Neural cell (in vitro differentiated cells): ENCODE measurements at regions not wholly inside any gene's neighbourhood (a gene's known extent, or its start where the extent isn't known, plus 50 kb on each side); places are given as distances from the start of the nearest gene placed in this dataset.

ENCODE experiments used
- H2AFZ ChIP-seq: fragments of 200-600, 300-800 bp; sonication (generic), shearing (Covaris generic); 2 replicates; pipeline ENCODE4 v1.6.0; 2014; ENCODE audit warnings: low read depth, mild to moderate bottlenecking, antibody characterized with exemption, low read length, moderate library complexity
- H3F3A ChIP-seq: fragments of 200-600 bp; shearing (Covaris generic); 2 replicates; pipeline ENCODE4 v1.6.1; 2016; ENCODE audit warnings: mild to moderate bottlenecking, moderate library complexity, mixed read lengths, antibody characterized with exemption, low read length; ENCODE audit not compliant: insufficient read depth, poor library complexity, severe bottlenecking
- H3K27ac ChIP-seq: fragments of 200-600, 300-800 bp; sonication (generic), shearing (Covaris generic); 2 replicates; pipeline ENCODE4 v1.5.1; 2014; ENCODE audit warnings: mild to moderate bottlenecking, low read length, moderate library complexity
- H3K27me3 ChIP-seq: fragments of 300-800, 200-600 bp; sonication (generic), shearing (Covaris generic); 2 replicates; pipeline ENCODE4 v1.6.0; 2014; ENCODE audit warnings: mild to moderate bottlenecking, low read depth, low read length, moderate library complexity; ENCODE audit not compliant: insufficient read depth
- H3K36me3 ChIP-seq: fragments of 300-800, 200-600 bp; sonication (generic), shearing (Covaris generic); 2 replicates; pipeline ENCODE4 v1.5.1; 2014; ENCODE audit warnings: mild to moderate bottlenecking, antibody characterized with exemption, low read length, moderate library complexity; ENCODE audit not compliant: insufficient read depth
- H3K4me2 ChIP-seq: fragments of 300-800, 200-600 bp; sonication (generic), shearing (Covaris generic); 2 replicates; pipeline ENCODE4 v1.6.0; 2014; ENCODE audit warnings: mild to moderate bottlenecking, low read length
- H3K4me3 ChIP-seq: fragments of 300-800, 200-600 bp; sonication (generic), shearing (Covaris generic); 2 replicates; pipeline ENCODE4 v1.5.1; 2014; ENCODE audit warnings: mild to moderate bottlenecking, low read length, moderate library complexity
- H3K79me2 ChIP-seq: fragments of 200-600 bp; shearing (Covaris generic); replicated peaks from 2 replicates; pipeline ENCODE4 v1.6.0; 2014; ENCODE audit warnings: mild to moderate bottlenecking, low read length, moderate library complexity; ENCODE audit not compliant: insufficient read depth
- H3K9ac ChIP-seq: fragments of 300-800, 200-600 bp; sonication (generic), shearing (Covaris generic); 2 replicates; pipeline ENCODE4 v1.6.1; 2016; ENCODE audit warnings: mild to moderate bottlenecking, low read length, mixed read lengths
- H3K9me2 ChIP-seq: fragments of 200-600 bp; shearing (Covaris generic); 2 replicates; pipeline ENCODE4 v1.6.1; 2016; ENCODE audit warnings: mild to moderate bottlenecking, low read length, mixed read lengths; ENCODE audit not compliant: insufficient read depth
- H3K9me3 ChIP-seq: fragments of 200-600, 300-800 bp; sonication (generic), shearing (Covaris generic); 2 replicates; pipeline ENCODE4 v1.6.1; 2016; ENCODE audit warnings: mild to moderate bottlenecking, mixed run types, low read length, moderate library complexity, mixed read lengths
- H4K20me1 ChIP-seq: fragments of 200-600 bp; shearing (Covaris generic); 2 replicates; pipeline ENCODE4 v1.6.1; 2016; ENCODE audit warnings: mild to moderate bottlenecking, mixed run types; ENCODE audit not compliant: insufficient read depth
- EP300 ChIP-seq: fragments of 450-650 bp; conservative IDR thresholded peaks from 2 replicates; pipeline ENCODE4 v1.6.1; 2014; ENCODE audit warnings: antibody characterized with exemption, mild to moderate bottlenecking, moderate library complexity; ENCODE audit not compliant: poor library complexity, severe bottlenecking
- EZH2 ChIP-seq: fragments of 200-600, 300-800 bp; shearing (Covaris generic), sonication (generic); IDR thresholded peaks from 2 replicates; pipeline ENCODE4 v1.6.1; 2014; ENCODE audit warnings: antibody characterized with exemption, low read length, borderline replicate concordance, mild to moderate bottlenecking; ENCODE audit not compliant: insufficient read depth, poor library complexity, severe bottlenecking
- MXI1 ChIP-seq: fragments of 450-650 bp; conservative IDR thresholded peaks from 2 replicates; pipeline ENCODE4 v1.6.1; 2014; ENCODE audit warnings: antibody characterized with exemption, mild to moderate bottlenecking; ENCODE audit not compliant: poor library complexity, severe bottlenecking
- POLR2AphosphoS5 ChIP-seq: IDR thresholded peaks from 2 replicates; pipeline ENCODE4 v1.6.1; 2012
- RAD21 ChIP-seq: fragments of 450-650 bp; conservative IDR thresholded peaks from 2 replicates; pipeline ENCODE4 v1.6.1; 2014; ENCODE audit warnings: antibody characterized with exemption, mild to moderate bottlenecking, moderate library complexity
- SMC3 ChIP-seq: fragments of 450-650 bp; conservative IDR thresholded peaks from 2 replicates; pipeline ENCODE4 v1.6.1; 2014; ENCODE audit warnings: antibody characterized with exemption, mild to moderate bottlenecking, moderate library complexity; ENCODE audit not compliant: poor library complexity
- TAF1 ChIP-seq: IDR thresholded peaks from 2 replicates; pipeline ENCODE4 v1.6.1; 2012; ENCODE audit warnings: low read depth
- TF ChIP-seq, protein P1 (sequence below): fragments of 450-650 bp; IDR thresholded peaks from 2 replicates; pipeline ENCODE4 v1.5.1; 2014; ENCODE audit warnings: antibody characterized with exemption, mild to moderate bottlenecking, moderate library complexity; ENCODE audit not compliant: poor library complexity, severe bottlenecking
- TF ChIP-seq, protein P2 (sequence below): IDR thresholded peaks from 2 replicates; pipeline ENCODE4 v1.6.1; 2012; ENCODE audit warnings: borderline replicate concordance

- no peaks in the 10 kb centered on the region for H3K79me2 ChIP-seq
These were observed 1023.2 kb upstream of the ZEB2 start for GRCh38 chr2:145543155-145543554.

DNA sequence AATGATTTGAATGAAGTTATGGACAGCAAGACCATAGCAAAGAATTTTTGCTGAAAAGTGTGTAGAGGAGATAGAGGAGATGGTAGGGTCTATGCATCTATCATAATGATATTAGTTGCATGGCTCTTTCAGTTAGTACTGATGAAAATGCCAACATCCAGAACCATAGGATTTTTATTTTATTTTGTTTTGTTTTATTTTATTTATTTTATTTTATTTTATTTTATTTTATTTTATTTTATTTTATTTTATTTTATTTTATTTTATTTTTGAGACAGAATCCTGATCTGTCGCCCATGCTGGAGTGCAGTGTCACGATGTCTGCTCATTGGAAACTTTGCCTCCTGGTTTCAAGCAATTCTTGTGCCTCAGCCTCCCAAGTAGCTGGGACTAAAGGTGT, 1021.1 kb upstream of the ZEB2 start:
- H3K79me2 ChIP-seq = no peaks in the 10 kb centered on the region
- H3K9me3 ChIP-seq = no peaks in the 10 kb centered on the region
- no peak overlapping the region for H3K9ac ChIP-seq
- H3F3A ChIP-seq = no peaks in the 10 kb centered on the region
- H3K4me2 ChIP-seq = no peak overlapping the region
- no peak overlapping the region for H2AFZ ChIP-seq
- TF ChIP-seq, protein P1, sequence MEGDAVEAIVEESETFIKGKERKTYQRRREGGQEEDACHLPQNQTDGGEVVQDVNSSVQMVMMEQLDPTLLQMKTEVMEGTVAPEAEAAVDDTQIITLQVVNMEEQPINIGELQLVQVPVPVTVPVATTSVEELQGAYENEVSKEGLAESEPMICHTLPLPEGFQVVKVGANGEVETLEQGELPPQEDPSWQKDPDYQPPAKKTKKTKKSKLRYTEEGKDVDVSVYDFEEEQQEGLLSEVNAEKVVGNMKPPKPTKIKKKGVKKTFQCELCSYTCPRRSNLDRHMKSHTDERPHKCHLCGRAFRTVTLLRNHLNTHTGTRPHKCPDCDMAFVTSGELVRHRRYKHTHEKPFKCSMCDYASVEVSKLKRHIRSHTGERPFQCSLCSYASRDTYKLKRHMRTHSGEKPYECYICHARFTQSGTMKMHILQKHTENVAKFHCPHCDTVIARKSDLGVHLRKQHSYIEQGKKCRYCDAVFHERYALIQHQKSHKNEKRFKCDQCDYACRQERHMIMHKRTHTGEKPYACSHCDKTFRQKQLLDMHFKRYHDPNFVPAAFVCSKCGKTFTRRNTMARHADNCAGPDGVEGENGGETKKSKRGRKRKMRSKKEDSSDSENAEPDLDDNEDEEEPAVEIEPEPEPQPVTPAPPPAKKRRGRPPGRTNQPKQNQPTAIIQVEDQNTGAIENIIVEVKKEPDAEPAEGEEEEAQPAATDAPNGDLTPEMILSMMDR = no peak
- TF ChIP-seq, protein P2, sequence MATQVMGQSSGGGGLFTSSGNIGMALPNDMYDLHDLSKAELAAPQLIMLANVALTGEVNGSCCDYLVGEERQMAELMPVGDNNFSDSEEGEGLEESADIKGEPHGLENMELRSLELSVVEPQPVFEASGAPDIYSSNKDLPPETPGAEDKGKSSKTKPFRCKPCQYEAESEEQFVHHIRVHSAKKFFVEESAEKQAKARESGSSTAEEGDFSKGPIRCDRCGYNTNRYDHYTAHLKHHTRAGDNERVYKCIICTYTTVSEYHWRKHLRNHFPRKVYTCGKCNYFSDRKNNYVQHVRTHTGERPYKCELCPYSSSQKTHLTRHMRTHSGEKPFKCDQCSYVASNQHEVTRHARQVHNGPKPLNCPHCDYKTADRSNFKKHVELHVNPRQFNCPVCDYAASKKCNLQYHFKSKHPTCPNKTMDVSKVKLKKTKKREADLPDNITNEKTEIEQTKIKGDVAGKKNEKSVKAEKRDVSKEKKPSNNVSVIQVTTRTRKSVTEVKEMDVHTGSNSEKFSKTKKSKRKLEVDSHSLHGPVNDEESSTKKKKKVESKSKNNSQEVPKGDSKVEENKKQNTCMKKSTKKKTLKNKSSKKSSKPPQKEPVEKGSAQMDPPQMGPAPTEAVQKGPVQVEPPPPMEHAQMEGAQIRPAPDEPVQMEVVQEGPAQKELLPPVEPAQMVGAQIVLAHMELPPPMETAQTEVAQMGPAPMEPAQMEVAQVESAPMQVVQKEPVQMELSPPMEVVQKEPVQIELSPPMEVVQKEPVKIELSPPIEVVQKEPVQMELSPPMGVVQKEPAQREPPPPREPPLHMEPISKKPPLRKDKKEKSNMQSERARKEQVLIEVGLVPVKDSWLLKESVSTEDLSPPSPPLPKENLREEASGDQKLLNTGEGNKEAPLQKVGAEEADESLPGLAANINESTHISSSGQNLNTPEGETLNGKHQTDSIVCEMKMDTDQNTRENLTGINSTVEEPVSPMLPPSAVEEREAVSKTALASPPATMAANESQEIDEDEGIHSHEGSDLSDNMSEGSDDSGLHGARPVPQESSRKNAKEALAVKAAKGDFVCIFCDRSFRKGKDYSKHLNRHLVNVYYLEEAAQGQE = no peak
- H3K27me3 ChIP-seq = no peaks in the 10 kb centered on the region
- no peaks in the 10 kb centered on the region for H3K9me2 ChIP-seq
- no peaks in the 10 kb centered on the region for H3K36me3 ChIP-seq
- H3K4me3 ChIP-seq = no peak overlapping the region
- H4K20me1 ChIP-seq = no peaks in the 10 kb centered on the region
- H3K27ac ChIP-seq = no peak overlapping the region

More at GRCh38 chr2:145543155-145543554, 1023.2 kb upstream of the ZEB2 start:
- Histone ChIP-seq H4K20me1 (no peaks in the 10 kb centered on the region), H2AFZ (no peak overlapping the region), H3K9me3 (no peaks in the 10 kb centered on the region), H3K27me3 (no peaks in the 10 kb centered on the region), H3K4me2 (no peak overlapping the region), H3F3A (no peaks in the 10 kb centered on the region), H3K4me3 (no peak overlapping the region), H3K9ac (no peak overlapping the region), H3K36me3 (no peaks in the 10 kb centered on the region), H3K27ac (no peak overlapping the region), H3K9me2 (no peaks in the 10 kb centered on the region)
- TF ChIP-seq TAF1 (no peak), SMC3 (no peak), MXI1 (no peak), RAD21 (no peak), EP300 (no peak), EZH2 (no peak), POLR2AphosphoS5 (no peak)
- TF ChIP-seq, protein P1 = no peak
- TF ChIP-seq, protein P2 = no peak
